GM04504 (cell line): ENCODE measurements at regions not wholly inside any gene's neighbourhood (a gene's known extent, or its start where the extent isn't known, plus 50 kb on each side); places are given as distances from the start of the nearest gene placed in this dataset.

Experiments used
- DNase-seq: peaks from one replicate; pipeline ENCODE4 v3.0.0-alpha.2; 2012; ENCODE audit warnings: low read depth

- no peak for DNase-seq
These were observed 196.4 kb downstream of the RASSF9 start for GRCh38 chr12:85639834-85640233.

GRCh38 chr12:85641796-85642195 lies 194.4 kb downstream of the RASSF9 start:
- no peak for DNase-seq

GRCh38 chr12:85642288-85642687 lies 193.9 kb downstream of the RASSF9 start:
- no peak for DNase-seq

GRCh38 chr12:85642808-85643207 lies 193.4 kb downstream of the RASSF9 start:
- DNase-seq: peak; percentile 35

- DNase-seq: no peak
These were observed 191.7 kb downstream of the RASSF9 start for GRCh38 chr12:85644508-85644907.

GRCh38 chr12:85653731-85654455 lies 182.3 kb downstream of the RASSF9 start:
- no peak for DNase-seq

GRCh38 chr12:85654456-85654840 lies 181.8 kb downstream of the RASSF9 start:
- DNase-seq: no peak

GRCh38 chr12:85656561-85656960 lies 179.6 kb downstream of the RASSF9 start:
- DNase-seq: no peak

- no peak for DNase-seq
These were observed 179.0 kb downstream of the RASSF9 start for GRCh38 chr12:85657251-85657650.

- no peak for DNase-seq
These were observed 178.2 kb downstream of the RASSF9 start for GRCh38 chr12:85657836-85658630.

- no peak for DNase-seq
These were observed 176.3 kb downstream of the RASSF9 start for GRCh38 chr12:85659754-85660530.

- no peak for DNase-seq
These were observed 174.6 kb downstream of the RASSF9 start for GRCh38 chr12:85661461-85662206.

- DNase-seq: no peak
These were observed 174.0 kb downstream of the RASSF9 start for GRCh38 chr12:85662207-85662602.

- DNase-seq: no peak
These were observed 172.6 kb downstream of the RASSF9 start for GRCh38 chr12:85663631-85664030.

GRCh38 chr12:85664429-85664828 lies 171.8 kb downstream of the RASSF9 start:
- DNase-seq: no peak

- no peak for DNase-seq
These were observed 166.3 kb downstream of the RASSF9 start for GRCh38 chr12:85669911-85670310.

- no peak for DNase-seq
These were observed 163.8 kb downstream of the RASSF9 start for GRCh38 chr12:85672436-85672835.

- DNase-seq: no peak
These were observed 162.2 kb downstream of the RASSF9 start for GRCh38 chr12:85673921-85674420.

- DNase-seq: no peak
These were observed 159.1 kb downstream of the RASSF9 start for GRCh38 chr12:85676816-85677749.

GRCh38 chr12:85679296-85679695 lies 156.9 kb downstream of the RASSF9 start:
- no peak for DNase-seq

GRCh38 chr12:85680881-85681280 lies 155.3 kb downstream of the RASSF9 start:
- DNase-seq: no peak
